ENCODE measurements at regions not wholly inside any gene's neighbourhood (a gene's known extent, or its start where the extent isn't known, plus 50 kb on each side); places are given as distances from the start of the nearest gene placed in this dataset.

DNA sequence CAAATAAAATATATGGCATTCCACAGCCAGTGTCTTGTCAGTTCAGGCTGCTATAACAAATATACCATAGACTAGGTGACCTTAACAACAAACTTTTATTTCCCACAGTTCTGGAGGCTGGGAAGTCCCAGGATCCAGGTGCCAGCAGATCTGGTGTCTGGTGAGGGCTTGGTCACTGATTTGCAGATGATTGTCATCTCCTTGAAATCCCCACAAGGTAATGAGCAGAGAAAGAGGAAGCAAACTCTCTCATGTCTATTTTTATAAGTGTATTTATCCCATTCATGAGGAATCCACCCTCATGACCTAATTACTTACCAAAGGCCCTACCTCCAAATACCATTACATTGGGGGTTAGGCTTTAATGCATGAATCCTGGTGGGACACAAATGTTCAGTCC lies 663.2 kb downstream of the TLR4 start:
- Histone ChIP-seq H3K4me2 (ENCODE audit: insufficient read depth, insufficient read length, low read length) (no peak overlapping the region), H2BK120ac (ENCODE audit: low read depth, low read length, poor library complexity, severe bottlenecking) (no peak overlapping the region), H2BK12ac (ENCODE audit: insufficient read length, low read depth, low read length) (no peak overlapping the region), H2BK15ac (ENCODE audit: low read depth, low read length) (no peak overlapping the region), H3K9ac (ENCODE audit: extremely low read depth, insufficient read length, low read length) (no peak overlapping the region), H2BK5ac (ENCODE audit: insufficient read length, low read length) (no peak overlapping the region), H3T11ph (ENCODE audit: low read length) (no peak overlapping the region), H2BK20ac (ENCODE audit: low read depth, low read length, poor library complexity, severe bottlenecking) (no peak overlapping the region), H3K27ac (ENCODE audit: insufficient read length, low read depth, low read length) (no peak overlapping the region), H4K5ac (ENCODE audit: insufficient read length, low read depth, low read length) (no peak overlapping the region), H3K79me1 (ENCODE audit: insufficient read depth, low read depth, low read length, poor library complexity, severe bottlenecking) (no peaks in the 10 kb centered on the region), H4K20me1 (ENCODE audit: control insufficient read depth, insufficient read depth, insufficient read length) (no peaks in the 10 kb centered on the region), H2AK5ac (ENCODE audit: insufficient read length, low read length) (no peak overlapping the region), H3K56ac (ENCODE audit: insufficient read length, low read depth, low read length) (no peak overlapping the region), H3K4me1 (ENCODE audit: insufficient read depth, low read length) (peaks cover 4% of the 10 kb centered on the region; the same call in 1 of the 2 replicates), H2AFZ (ENCODE audit: low read length) (no peak overlapping the region), H3K79me2 (ENCODE audit: insufficient read depth, low read length) (no peaks in the 10 kb centered on the region), H3K23me2 (ENCODE audit: insufficient read length, low read depth, low read length, poor library complexity, severe bottlenecking) (no peaks in the 10 kb centered on the region), H4K8ac (replicated peaks; ENCODE audit: insufficient read length, low read depth, low read length) (no peak overlapping the region), H4K91ac (ENCODE audit: insufficient read length, low read depth, low read length) (no peak overlapping the region), H3K9me3 (ENCODE audit: control insufficient read depth, low read depth, low read length) (no peaks in the 10 kb centered on the region), H3K14ac (ENCODE audit: insufficient read depth, low read length) (no peak overlapping the region), H3K4ac (ENCODE audit: low read depth, low read length) (no peak overlapping the region), H3K27me3 (ENCODE audit: insufficient read depth, low read length) (no peaks in the 10 kb centered on the region), H3K23ac (ENCODE audit: insufficient read length, low read depth, low read length) (no peak overlapping the region), H3K18ac (ENCODE audit: insufficient read length, low read depth, low read length) (no peak overlapping the region)
- no peaks in the 10 kb centered on the region for H3K36me3 Mint-ChIP-seq (ENCODE audit: insufficient read depth in 1 of 3, low read depth in 3 of 3)
- H3K27ac Mint-ChIP-seq: no peak overlapping the region
- no peak for DNase-seq
- H3K4me3 Mint-ChIP-seq: no peak overlapping the region
- TF ChIP-seq, protein P1, sequence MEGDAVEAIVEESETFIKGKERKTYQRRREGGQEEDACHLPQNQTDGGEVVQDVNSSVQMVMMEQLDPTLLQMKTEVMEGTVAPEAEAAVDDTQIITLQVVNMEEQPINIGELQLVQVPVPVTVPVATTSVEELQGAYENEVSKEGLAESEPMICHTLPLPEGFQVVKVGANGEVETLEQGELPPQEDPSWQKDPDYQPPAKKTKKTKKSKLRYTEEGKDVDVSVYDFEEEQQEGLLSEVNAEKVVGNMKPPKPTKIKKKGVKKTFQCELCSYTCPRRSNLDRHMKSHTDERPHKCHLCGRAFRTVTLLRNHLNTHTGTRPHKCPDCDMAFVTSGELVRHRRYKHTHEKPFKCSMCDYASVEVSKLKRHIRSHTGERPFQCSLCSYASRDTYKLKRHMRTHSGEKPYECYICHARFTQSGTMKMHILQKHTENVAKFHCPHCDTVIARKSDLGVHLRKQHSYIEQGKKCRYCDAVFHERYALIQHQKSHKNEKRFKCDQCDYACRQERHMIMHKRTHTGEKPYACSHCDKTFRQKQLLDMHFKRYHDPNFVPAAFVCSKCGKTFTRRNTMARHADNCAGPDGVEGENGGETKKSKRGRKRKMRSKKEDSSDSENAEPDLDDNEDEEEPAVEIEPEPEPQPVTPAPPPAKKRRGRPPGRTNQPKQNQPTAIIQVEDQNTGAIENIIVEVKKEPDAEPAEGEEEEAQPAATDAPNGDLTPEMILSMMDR (conservative IDR thresholded peaks at IDR 0.05): no peak
- no peaks in the 10 kb centered on the region for H3K27me3 Mint-ChIP-seq (ENCODE audit: low read depth)
- no peaks in the 10 kb centered on the region; a peak in 1 of 5 replicates for H3K9me3 Mint-ChIP-seq
- peaks cover 7 to 8% of the 10 kb centered on the region in 2 experiments for H3K4me1 Mint-ChIP-seq

All from H9 (cell line).